Activated B cell treated with CpG ODN at 0.5 μM for 24 hours (primary cell): ENCODE measurements at regions not wholly inside any gene's neighbourhood (a gene's known extent, or its start where the extent isn't known, plus 50 kb on each side); places are given as distances from the start of the nearest gene placed in this dataset.
"Not testable (repeated sequence)": the region's sequence is repeated elsewhere in the genome, so short reads cannot be mapped to it uniquely, and the experiment has no call there.

Experiments
- ATAC-seq: fragments of 200-7000 bp; cut with Tn5 transposase; one replicate; pipeline ENCODE4 v1.10.0; 2021; ENCODE audit warnings: low read depth, mild to moderate bottlenecking, moderate library complexity
- CTCF ChIA-PET: fragments of 350-600 bp; sonication (Branson Sonifier 250); formaldehyde crosslinking; loops from one replicate; lab custom pipeline; 2021; ENCODE audit warnings: antibody characterized with exemption; lab: Charles Lee
- POLR2A ChIA-PET: fragments of 350-600 bp; sonication (Branson Sonifier 250); formaldehyde crosslinking; loops from one replicate; lab custom pipeline; 2021; ENCODE audit warnings: antibody characterized with exemption; lab: Charles Lee
- DNase-seq: peaks from one replicate; pipeline ENCODE4 v3.0.0; 2022
- H3K27ac Mint-ChIP-seq: one replicate; pipeline ENCODE4 v1.8.0; 2020; ENCODE audit warnings: mixed read lengths
- H3K27me3 Mint-ChIP-seq: one replicate; pipeline ENCODE4 v1.8.0; 2021; ENCODE audit warnings: mixed read lengths
- H3K36me3 Mint-ChIP-seq: one replicate; pipeline ENCODE4 v1.8.0; 2021; ENCODE audit warnings: low read depth, mixed read lengths
- H3K4me1 Mint-ChIP-seq: one replicate; pipeline ENCODE4 v1.8.0; 2021; ENCODE audit warnings: mixed read lengths
- H3K4me3 Mint-ChIP-seq: one replicate; pipeline ENCODE4 v1.8.0; 2020; ENCODE audit warnings: mild to moderate bottlenecking, mixed read lengths
- H3K9me3 Mint-ChIP-seq: one replicate; pipeline ENCODE4 v1.8.0; 2020; ENCODE audit warnings: mixed read lengths
- intact Hi-C: fragments of 100-400 bp; cut with micrococcal nuclease; formaldehyde crosslinking; loops from one replicate; pipeline ENCODE4 v1.15.1; 2024

DNA sequence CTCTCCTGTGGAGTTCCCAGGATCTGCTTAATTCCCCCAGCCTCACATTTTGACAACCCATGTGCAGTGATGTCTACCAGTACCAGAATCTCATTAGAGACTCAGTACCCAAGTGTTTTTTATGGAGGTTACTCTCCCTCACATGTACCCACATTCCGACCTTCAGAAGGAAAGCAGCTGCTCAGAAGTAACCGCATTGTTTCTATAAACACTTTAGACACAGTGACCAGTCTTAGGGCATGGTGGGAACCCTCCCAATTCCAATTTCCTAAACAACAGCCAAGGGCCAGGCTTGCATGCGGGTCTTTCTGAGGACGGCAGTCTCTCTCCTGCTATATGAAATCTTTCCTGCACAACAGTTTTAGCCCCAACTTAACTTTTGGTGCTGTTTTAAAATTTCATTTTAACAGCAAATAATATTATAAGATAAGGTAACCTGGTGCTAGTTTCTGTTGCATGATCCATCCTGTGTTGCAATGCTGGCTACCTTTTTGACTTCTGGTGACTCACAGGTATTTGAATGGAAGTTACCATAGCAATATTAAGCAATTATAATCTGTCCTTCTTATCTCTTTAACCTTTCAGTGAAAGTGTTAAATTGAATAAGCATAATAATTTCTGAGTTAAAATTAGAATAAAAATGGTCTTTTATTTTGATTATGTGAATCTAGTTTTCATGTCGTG lies 98.3 kb upstream of the THOC3 start:
- H3K4me1 Mint-ChIP-seq, POLR2A ChIA-PET, H3K27ac Mint-ChIP-seq, DNase-seq, H3K9me3 Mint-ChIP-seq, ATAC-seq, H3K27me3 Mint-ChIP-seq, CTCF ChIA-PET, H3K36me3 Mint-ChIP-seq, intact Hi-C loops, H3K4me3 Mint-ChIP-seq: not testable (repeated sequence)

DNA sequence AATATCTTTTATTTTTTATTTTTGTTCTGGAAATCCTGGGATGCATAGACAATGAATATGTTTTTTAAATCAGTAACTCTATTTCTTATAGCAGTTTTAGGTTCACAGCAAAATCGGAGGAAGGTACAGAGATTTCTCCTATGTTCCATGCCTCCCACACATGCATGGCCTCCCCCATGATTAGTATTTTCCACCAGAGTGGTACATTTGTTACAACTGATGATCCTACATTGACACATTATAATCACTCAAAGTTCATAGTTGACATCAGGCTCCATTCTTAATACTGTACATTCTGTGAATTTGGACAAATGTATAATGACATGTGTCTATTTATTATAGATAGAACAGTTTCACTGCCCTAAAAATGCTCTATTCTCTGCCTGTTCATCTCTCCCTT lies 99.0 kb upstream of the THOC3 start:
- H3K4me1 Mint-ChIP-seq, POLR2A ChIA-PET, H3K27ac Mint-ChIP-seq, ATAC-seq, intact Hi-C loops, DNase-seq, H3K9me3 Mint-ChIP-seq, H3K36me3 Mint-ChIP-seq, CTCF ChIA-PET, H3K27me3 Mint-ChIP-seq, H3K4me3 Mint-ChIP-seq: not testable (repeated sequence)

DNA sequence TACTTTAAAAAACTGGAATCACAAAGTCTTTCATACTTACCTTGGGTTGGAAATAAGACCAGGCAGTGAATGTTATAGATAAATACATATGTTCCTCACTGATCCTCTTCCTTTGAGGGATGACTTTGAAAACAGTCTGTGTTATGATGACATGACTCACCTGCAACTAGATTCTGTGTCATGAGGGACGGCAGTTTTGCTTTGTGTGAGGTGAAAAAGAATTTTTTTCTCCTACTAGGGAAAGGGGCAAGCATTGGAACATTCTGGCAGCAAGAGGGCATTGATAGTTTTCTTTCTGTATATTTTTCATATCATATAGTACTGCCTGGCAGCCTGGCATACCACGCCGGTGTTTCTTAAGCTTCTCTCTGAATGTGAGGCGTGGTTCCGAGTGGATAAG lies 99.8 kb upstream of the THOC3 start:
- CTCF ChIA-PET, intact Hi-C loops, H3K27me3 Mint-ChIP-seq, H3K4me1 Mint-ChIP-seq, POLR2A ChIA-PET, H3K9me3 Mint-ChIP-seq, H3K27ac Mint-ChIP-seq, H3K4me3 Mint-ChIP-seq, H3K36me3 Mint-ChIP-seq, DNase-seq, ATAC-seq: not testable (repeated sequence)

DNA sequence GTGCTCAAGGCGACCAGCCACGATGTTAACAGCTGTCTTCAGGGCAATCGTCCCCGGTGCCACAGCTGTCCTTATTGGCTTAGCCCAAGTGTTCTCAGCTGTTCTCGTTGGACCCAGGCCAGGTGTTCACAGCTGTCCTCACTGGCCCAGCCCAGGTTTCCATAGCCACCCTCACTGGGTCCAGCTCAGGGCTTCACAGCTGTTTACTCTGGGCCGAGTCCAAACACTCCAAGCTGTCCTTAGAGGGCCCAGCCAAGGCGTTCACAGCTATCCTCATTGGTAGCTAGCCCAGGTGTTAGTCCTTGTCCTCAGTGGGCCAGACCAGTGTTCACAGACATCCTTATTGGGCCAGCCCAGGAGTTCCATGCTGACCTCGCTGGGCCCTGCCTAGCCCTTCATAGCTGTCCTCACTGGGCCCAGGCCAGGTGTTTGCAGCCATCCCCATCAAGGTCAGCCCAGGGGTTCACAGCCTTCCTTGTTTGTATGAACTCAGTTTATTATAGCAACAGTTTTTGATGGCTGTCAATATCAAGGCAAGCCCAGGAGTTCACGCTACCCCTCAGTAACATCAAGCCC lies 106.0 kb upstream of the THOC3 start:
- H3K27me3 Mint-ChIP-seq, CTCF ChIA-PET, H3K4me1 Mint-ChIP-seq, H3K27ac Mint-ChIP-seq, H3K4me3 Mint-ChIP-seq, POLR2A ChIA-PET, H3K9me3 Mint-ChIP-seq, DNase-seq, H3K36me3 Mint-ChIP-seq, intact Hi-C loops, ATAC-seq: not testable (repeated sequence)

DNA sequence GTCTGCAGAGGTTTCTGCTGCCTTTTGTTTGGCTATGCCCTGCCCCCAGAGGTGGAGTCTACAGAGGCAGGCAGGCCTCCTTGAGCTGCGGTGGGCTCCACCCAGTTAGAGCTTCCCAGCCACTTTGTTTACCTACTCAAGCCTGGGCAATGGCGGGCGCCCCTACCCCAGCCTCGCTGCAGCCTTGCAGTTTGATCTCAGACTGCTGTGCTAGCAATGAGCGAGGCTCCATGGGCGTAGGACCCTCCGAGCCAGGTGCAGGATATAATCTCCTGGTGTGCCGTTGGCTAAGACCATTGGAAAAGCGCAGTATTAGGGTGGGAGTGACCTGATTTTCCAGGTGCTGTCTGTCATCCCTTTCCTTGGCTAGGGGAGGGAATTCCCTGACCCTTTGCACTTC lies 115.6 kb upstream of the THOC3 start:
- DNase-seq, H3K4me1 Mint-ChIP-seq, CTCF ChIA-PET, H3K27ac Mint-ChIP-seq, ATAC-seq, H3K27me3 Mint-ChIP-seq, H3K4me3 Mint-ChIP-seq, H3K36me3 Mint-ChIP-seq, intact Hi-C loops, H3K9me3 Mint-ChIP-seq, POLR2A ChIA-PET: not testable (repeated sequence)

DNA sequence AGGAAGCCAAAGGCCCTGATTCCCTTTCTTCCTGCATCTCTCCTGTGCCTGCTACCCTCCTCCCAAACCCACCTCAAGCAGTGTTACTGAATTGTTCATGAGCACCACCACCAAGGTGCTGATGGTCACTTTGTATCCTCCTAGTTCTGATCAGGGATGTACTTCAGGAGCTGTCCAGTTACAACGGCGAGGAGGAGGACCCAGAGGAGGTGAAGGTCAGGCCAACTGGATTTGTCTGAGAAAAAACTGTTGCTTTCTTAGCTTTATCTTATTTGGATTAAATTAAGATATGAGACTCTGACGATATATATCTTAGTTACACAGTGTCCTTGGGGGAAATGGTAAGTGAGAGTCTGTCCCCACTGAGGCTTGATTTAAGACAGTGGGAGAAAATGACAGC lies 135.0 kb upstream of the THOC3 start:
- POLR2A ChIA-PET, H3K27me3 Mint-ChIP-seq, H3K27ac Mint-ChIP-seq, ATAC-seq, H3K4me3 Mint-ChIP-seq, H3K9me3 Mint-ChIP-seq, H3K4me1 Mint-ChIP-seq, DNase-seq, H3K36me3 Mint-ChIP-seq, intact Hi-C loops, CTCF ChIA-PET: not testable (repeated sequence)

DNA sequence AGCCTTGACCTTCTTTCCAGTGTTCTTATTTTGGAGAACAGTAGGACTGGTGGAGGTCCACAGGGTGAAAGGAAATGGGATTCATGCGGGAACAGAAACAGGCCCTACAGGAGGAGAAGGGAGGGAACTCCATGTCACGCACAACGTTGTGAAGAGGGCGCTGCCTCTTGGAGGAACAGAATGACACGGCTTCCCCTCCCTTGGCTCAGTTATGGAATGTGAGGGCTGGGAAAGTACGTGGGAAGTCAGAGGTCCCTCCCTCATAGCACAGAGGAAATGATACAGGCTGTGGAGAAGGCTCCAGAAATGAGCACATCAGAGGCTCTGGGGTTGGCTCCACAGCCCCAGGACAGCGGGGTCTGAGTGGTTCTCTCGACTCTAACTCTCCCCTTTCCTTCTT lies 125.3 kb upstream of the SIMC1 start:
- H3K27ac Mint-ChIP-seq, ATAC-seq, CTCF ChIA-PET, DNase-seq, H3K36me3 Mint-ChIP-seq, H3K4me3 Mint-ChIP-seq, intact Hi-C loops, POLR2A ChIA-PET, H3K4me1 Mint-ChIP-seq, H3K27me3 Mint-ChIP-seq, H3K9me3 Mint-ChIP-seq: not testable (repeated sequence)

DNA sequence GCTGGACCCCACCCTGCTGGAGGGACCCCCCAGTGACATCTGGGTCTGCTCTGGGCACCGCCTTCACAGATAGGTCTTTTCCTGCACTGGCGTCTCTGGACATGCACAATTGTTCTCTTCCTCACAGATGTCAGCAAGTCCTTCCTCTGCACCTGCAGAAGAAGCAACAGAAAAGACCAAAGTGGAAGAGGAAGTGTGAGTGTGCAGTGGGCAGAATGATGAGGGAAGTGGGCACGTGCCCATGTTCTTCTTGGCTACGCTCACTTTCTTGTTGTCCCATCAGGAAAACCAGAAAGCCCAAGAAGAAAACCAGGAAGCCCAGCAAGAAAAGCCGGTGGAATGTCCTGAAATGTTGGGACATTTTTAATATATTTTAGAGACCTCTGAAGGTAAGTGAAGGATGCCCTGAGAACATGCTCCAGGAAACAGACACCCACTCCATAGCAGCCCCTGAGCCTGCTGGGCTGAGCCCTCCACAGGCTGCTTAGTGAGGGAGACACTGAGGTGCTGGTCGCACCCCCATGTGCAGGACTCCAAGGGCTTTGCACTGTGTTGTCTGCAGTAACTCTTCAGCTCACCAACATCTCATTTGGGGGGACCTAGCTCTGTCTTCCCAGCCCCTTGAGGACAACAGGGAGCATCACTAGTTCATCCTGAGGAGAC lies 124.4 kb upstream of the SIMC1 start:
- H3K27ac Mint-ChIP-seq, H3K9me3 Mint-ChIP-seq, H3K27me3 Mint-ChIP-seq, ATAC-seq, CTCF ChIA-PET, H3K36me3 Mint-ChIP-seq, DNase-seq, intact Hi-C loops, H3K4me3 Mint-ChIP-seq, POLR2A ChIA-PET, H3K4me1 Mint-ChIP-seq: not testable (repeated sequence)

DNA sequence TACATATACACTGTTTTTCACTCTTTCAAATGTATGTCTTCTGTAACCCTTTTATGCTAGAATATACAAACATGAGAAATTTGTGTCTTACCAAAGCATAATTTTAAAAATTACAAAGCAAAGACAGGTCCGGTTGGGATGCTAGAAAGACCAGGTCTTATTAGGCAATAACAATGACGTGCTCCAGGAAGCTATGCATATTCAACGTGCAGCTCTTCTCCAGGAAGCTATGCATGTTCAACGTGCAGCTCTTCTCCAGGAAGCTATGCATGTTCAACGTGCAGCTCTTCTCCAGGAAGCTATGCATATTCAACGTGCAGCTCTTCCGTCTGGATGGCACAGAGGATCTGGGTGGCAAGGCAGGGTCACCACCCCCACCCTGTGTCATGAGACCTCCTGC lies 123.4 kb upstream of the SIMC1 start:
- CTCF ChIA-PET, H3K36me3 Mint-ChIP-seq, intact Hi-C loops, DNase-seq, H3K27ac Mint-ChIP-seq, H3K27me3 Mint-ChIP-seq, H3K4me3 Mint-ChIP-seq, POLR2A ChIA-PET, H3K4me1 Mint-ChIP-seq, H3K9me3 Mint-ChIP-seq, ATAC-seq: not testable (repeated sequence)

DNA sequence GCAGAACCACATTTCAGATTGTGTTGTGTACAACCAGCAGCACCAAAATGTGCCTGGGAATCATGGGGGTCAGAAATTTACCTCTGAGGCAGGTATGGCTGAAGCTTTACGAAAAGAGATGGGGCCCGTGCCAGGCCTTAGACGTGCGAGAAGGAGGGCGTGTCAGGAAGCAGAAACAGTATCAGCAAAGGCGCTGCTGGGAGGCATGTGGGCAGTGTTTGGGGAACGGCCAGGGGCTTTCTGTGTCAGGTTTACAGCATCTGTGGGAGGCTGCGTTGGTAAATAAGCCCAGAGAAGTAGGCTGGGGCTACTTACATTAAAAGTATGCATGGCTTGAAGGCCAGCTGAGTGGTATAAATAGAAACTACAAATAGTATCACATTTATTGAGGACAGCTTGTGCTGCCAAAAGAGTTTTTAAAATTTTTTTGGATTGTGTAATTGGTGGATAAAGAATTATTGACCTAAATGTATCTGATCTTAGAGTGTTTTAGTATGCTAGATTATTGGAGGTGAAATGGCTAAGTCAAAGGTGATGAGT lies 120.5 kb upstream of the SIMC1 start:
- ATAC-seq, DNase-seq, H3K27ac Mint-ChIP-seq, intact Hi-C loops, H3K9me3 Mint-ChIP-seq, H3K4me3 Mint-ChIP-seq, CTCF ChIA-PET, H3K4me1 Mint-ChIP-seq, POLR2A ChIA-PET, H3K27me3 Mint-ChIP-seq, H3K36me3 Mint-ChIP-seq: not testable (repeated sequence)

DNA sequence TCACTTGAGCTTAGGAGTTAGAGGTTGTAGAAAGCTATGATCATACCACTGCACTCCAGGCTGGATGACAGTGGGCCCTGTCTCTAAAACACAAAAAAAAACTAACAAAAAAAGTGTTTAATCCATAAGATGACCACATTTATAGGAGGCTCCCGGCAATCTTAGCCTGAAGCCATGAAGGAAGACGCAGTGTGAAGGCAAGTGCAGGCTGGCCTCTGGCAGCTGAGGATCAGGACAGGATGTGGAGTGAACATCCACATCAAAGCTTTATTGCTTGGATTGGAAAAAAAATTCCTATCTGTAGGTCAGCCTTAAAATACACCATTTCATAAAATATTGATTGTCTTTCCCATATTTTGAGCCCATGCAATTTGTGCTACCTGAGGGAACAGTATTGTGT lies 115.9 kb upstream of the SIMC1 start:
- POLR2A ChIA-PET, H3K4me1 Mint-ChIP-seq, CTCF ChIA-PET, H3K36me3 Mint-ChIP-seq, H3K27ac Mint-ChIP-seq, H3K27me3 Mint-ChIP-seq, ATAC-seq, H3K9me3 Mint-ChIP-seq, DNase-seq, H3K4me3 Mint-ChIP-seq, intact Hi-C loops: not testable (repeated sequence)

DNA sequence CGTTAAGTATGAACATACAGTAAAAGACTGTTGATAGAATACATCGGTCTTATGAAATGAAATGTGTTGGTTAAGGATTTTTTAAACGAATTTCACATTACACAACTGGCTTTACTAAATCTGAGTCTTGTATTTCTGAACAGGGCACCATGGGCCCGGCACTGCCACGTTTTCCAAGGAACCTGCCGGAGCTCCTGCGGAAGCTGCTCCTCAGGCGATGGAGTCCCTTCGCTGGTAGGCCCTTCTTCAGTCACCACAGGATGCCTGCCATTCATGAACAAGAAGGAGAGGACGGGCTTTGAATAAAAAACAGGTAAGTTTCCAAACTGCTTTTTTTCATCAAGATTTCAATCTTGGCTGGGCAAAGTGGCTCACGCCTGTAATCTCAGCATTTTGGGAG lies 114.1 kb upstream of the SIMC1 start:
- H3K27ac Mint-ChIP-seq, POLR2A ChIA-PET, CTCF ChIA-PET, H3K9me3 Mint-ChIP-seq, H3K4me1 Mint-ChIP-seq, DNase-seq, H3K36me3 Mint-ChIP-seq, ATAC-seq, H3K4me3 Mint-ChIP-seq, intact Hi-C loops, H3K27me3 Mint-ChIP-seq: not testable (repeated sequence)
